ENCODE measurements at regions not wholly inside any gene's neighbourhood (a gene's known extent, or its start where the extent isn't known, plus 50 kb on each side); places are given as distances from the start of the nearest gene placed in this dataset.
A peak's percentile ranks its signal among the peaks of the same experiment; 100 is the strongest.

DNA sequence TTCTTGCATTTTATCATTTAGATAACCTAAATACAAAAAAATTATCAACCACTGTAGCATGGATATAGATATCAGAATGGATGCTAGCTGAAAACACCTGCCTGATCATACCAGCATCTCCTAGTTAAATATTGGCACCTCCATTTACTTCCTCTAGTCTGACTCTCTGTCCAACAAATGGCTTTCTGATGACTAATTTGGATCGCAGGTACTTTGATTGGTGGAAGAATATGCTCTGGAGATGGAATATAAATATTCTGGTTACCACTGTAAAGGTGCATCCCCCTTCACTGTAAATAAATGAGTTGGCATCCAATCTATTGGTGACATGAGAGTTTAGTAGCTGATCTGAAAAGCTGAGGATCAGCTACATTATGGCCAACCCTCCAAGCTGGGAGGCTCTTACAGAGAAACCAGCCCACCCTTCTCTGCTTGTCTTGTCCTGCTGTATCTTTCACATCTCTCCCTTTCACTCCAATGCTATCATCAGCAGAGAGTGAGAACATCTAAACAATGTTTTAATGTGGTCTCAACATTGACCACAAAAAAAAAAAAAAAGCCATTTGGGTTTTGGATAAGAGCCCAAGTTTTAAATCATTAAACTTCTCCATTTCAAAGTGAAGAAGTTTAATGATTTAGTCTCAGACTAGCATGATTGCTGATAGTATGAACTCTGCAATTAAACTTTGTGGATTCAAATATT lies 90.5 kb downstream of the PMAIP1 start:
- Histone ChIP-seq H3K36me3 (replicated peaks in 1 of 2; ENCODE audit: control insufficient read depth in 1 of 2, insufficient read depth in 2 of 2, low read length in 1 of 2) (no peaks in the 10 kb centered on the region), H3K79me2 (ENCODE audit: insufficient read depth) (no peaks in the 10 kb centered on the region), H3K4me3 (ENCODE audit: low read depth in 2 of 2, low read length in 1 of 2) (no peak overlapping the region), H3F3A (replicated peaks; ENCODE audit: insufficient read depth) (no peaks in the 10 kb centered on the region), H3K4me1 (ENCODE audit: control insufficient read depth in 1 of 2, insufficient read depth in 2 of 2, low read depth in 1 of 2, low read length in 1 of 2) (no peaks in the 10 kb centered on the region; a peak in 1 of 4 replicates), H3K9me3 (no peaks in the 10 kb centered on the region), H3K9me2 (no peaks in the 10 kb centered on the region), H3K9ac (no peak overlapping the region), H2AFZ (ENCODE audit: low read depth) (no peak overlapping the region), H3K27ac (ENCODE audit: low read depth in 2 of 2, low read length in 1 of 2) (no peak overlapping the region), H4K20me1 (ENCODE audit: insufficient read depth) (no peaks in the 10 kb centered on the region), H3K4me2 (no peak overlapping the region), H3K27me3 (ENCODE audit: insufficient read depth) (no peaks in the 10 kb centered on the region)
- ChIA-PET POLR2A (no interaction called here), CTCF (interaction anchor here (1.1 to 4.8 kb wide), 7 partner anchors 11 to 1591 kb away, joined by 3 to 35 read pairs (median 4); no protein-coding TSS in a partner anchor)
- 88% methylated on average over 1 of the region's 1 CpG for WGBS (ENCODE audit: low lambda C conversion rate)
- TF ChIP-seq ELF1 (IDR thresholded peaks at IDR 0.05) (no peak), SMC3 (IDR thresholded peaks at IDR 0.05; ENCODE audit: low read depth, low read length) (no peak)
- no peak for DNase-seq

DNA sequence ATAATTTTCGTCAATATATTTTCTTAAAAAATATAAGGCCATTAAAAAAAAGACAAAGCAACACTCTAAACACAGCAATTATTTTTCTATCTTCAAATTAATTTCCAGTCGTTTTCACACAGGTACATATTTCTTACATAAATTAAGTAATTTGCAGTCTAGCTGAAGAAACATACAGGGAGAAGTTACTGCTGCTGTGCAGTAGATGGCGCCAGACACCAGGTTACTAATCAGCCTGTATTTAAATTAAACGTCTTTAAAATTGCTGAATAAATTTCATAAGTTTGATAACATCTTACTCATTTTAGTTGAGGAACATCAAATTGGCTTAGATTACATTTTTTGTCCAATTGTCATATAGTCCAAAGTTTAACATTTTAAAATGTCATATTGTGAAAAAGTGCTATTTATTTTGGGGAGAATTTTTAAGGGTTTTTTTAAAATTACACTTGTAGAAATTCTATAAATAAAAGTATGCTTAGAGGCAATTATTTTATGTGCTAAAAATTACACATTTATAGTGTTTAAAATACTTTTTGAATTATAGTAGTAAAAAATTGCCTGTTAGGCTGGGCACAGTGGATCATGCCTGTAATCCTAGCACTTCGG lies 88.4 kb downstream of the PMAIP1 start:
- Histone ChIP-seq H3K27me3 (ENCODE audit: insufficient read depth) (no peaks in the 10 kb centered on the region), H3K36me3 (replicated peaks in 1 of 2; ENCODE audit: control insufficient read depth in 1 of 2, insufficient read depth in 2 of 2, low read length in 1 of 2) (no peaks in the 10 kb centered on the region), H3K27ac (ENCODE audit: low read depth in 2 of 2, low read length in 1 of 2) (no peak overlapping the region), H3K79me2 (ENCODE audit: insufficient read depth) (no peaks in the 10 kb centered on the region), H3K4me3 (ENCODE audit: low read depth in 2 of 2, low read length in 1 of 2) (peak overlapping the region in 1 of 2 experiments; percentile 14; a peak in 1 of 4 replicates), H3F3A (replicated peaks; ENCODE audit: insufficient read depth) (no peaks in the 10 kb centered on the region), H3K9me3 (no peaks in the 10 kb centered on the region), H3K4me2 (no peak overlapping the region), H3K9ac (no peak overlapping the region), H2AFZ (ENCODE audit: low read depth) (no peak overlapping the region), H4K20me1 (ENCODE audit: insufficient read depth) (no peaks in the 10 kb centered on the region), H3K4me1 (ENCODE audit: control insufficient read depth in 1 of 2, insufficient read depth in 2 of 2, low read depth in 1 of 2, low read length in 1 of 2) (no peaks in the 10 kb centered on the region; a peak in 1 of 4 replicates), H3K9me2 (no peaks in the 10 kb centered on the region)
- POLR2A ChIA-PET, result interaction anchor here (1.7 kb wide), 1 partner anchor 89 kb away, joined by 7 read pairs; the partner anchor contains the start of gene PMAIP1
- 23% methylated on average over 5 of the region's 5 CpGs for WGBS (ENCODE audit: low lambda C conversion rate)
- DNase-seq, result peak; percentile 38
- CTCF ChIA-PET, result interaction anchor here (0.6 to 5.3 kb wide), 58 partner anchors 7 to 1513 kb away, joined by 3 to 35 read pairs (median 3); partner anchors contain the start of genes MC4R and PMAIP1
- TF ChIP-seq CHD2 (IDR thresholded peaks at IDR 0.05; ENCODE audit: low read length, partially characterized antibody) (peak; percentile 24), RAD21 (IDR thresholded peaks at IDR 0.05; ENCODE audit: low read length) (peak; percentile 97), SMC3 (IDR thresholded peaks at IDR 0.05; ENCODE audit: low read depth, low read length) (peak; percentile 78), GABPA (IDR thresholded peaks at IDR 0.05; ENCODE audit: low read depth) (no peak), EP300 (IDR thresholded peaks at IDR 0.05; ENCODE audit: borderline replicate concordance in 1 of 2, low read depth in 1 of 2, low read length in 1 of 2) (no peak)
- TF ChIP-seq, protein P1, sequence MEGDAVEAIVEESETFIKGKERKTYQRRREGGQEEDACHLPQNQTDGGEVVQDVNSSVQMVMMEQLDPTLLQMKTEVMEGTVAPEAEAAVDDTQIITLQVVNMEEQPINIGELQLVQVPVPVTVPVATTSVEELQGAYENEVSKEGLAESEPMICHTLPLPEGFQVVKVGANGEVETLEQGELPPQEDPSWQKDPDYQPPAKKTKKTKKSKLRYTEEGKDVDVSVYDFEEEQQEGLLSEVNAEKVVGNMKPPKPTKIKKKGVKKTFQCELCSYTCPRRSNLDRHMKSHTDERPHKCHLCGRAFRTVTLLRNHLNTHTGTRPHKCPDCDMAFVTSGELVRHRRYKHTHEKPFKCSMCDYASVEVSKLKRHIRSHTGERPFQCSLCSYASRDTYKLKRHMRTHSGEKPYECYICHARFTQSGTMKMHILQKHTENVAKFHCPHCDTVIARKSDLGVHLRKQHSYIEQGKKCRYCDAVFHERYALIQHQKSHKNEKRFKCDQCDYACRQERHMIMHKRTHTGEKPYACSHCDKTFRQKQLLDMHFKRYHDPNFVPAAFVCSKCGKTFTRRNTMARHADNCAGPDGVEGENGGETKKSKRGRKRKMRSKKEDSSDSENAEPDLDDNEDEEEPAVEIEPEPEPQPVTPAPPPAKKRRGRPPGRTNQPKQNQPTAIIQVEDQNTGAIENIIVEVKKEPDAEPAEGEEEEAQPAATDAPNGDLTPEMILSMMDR (IDR thresholded peaks at IDR 0.05), result peak; percentile 99
- TF ChIP-seq, protein P2, sequence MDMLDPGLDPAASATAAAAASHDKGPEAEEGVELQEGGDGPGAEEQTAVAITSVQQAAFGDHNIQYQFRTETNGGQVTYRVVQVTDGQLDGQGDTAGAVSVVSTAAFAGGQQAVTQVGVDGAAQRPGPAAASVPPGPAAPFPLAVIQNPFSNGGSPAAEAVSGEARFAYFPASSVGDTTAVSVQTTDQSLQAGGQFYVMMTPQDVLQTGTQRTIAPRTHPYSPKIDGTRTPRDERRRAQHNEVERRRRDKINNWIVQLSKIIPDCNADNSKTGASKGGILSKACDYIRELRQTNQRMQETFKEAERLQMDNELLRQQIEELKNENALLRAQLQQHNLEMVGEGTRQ (IDR thresholded peaks at IDR 0.05; ENCODE audit: borderline replicate concordance, low read depth, low read length), result no peak
